ENCODE measurements at regions not wholly inside any gene's neighbourhood (a gene's known extent, or its start where the extent isn't known, plus 50 kb on each side); places are given as distances from the start of the nearest gene placed in this dataset.

- Histone ChIP-seq H3K36me3 (ENCODE audit: control insufficient read depth in 2 of 2, extremely low read depth in 1 of 2, insufficient read depth in 2 of 2, low read length in 2 of 2) (no peaks in the 10 kb centered on the region), H3K27ac (ENCODE audit: insufficient read depth, low read depth, low read length) (no peak overlapping the region), H3K9me3 (replicated peaks; ENCODE audit: control insufficient read depth, insufficient read depth, low read length) (no peaks in the 10 kb centered on the region), H3K9me1 (replicated peaks; ENCODE audit: control insufficient read depth, extremely low read depth, insufficient read depth, low read length) (no peaks in the 10 kb centered on the region), H4K20me1 (replicated peaks; ENCODE audit: control insufficient read depth, extremely low read depth, insufficient read depth, low read length) (no peaks in the 10 kb centered on the region), H2AFZ (ENCODE audit: low read depth, low read length) (no peak overlapping the region), H3K79me2 (ENCODE audit: control insufficient read depth, insufficient read depth, low read length) (no peaks in the 10 kb centered on the region), H3K9ac (replicated peaks; ENCODE audit: extremely low read depth, insufficient read depth, low read length) (no peak overlapping the region), H3K4me1 (ENCODE audit: control insufficient read depth, extremely low read depth, insufficient read depth, low read length) (no peaks in the 10 kb centered on the region), H3K27me3 (ENCODE audit: control insufficient read depth in 2 of 2, insufficient read depth in 2 of 2, low read length in 2 of 2) (no peaks in the 10 kb centered on the region), H3K4me2 (ENCODE audit: insufficient read depth, low read length) (no peak overlapping the region), H3K4me3 (replicated peaks in 1 of 3; ENCODE audit: insufficient read depth in 1 of 3, low read depth in 1 of 3, low read length in 3 of 3) (no peak overlapping the region)
- no TSS peak for BruUV-seq (replicated peaks)
- FAIRE-seq = no peak
- ChIA-PET POLR2A (no interaction called here), CTCF (no interaction called here)
- TF ChIP-seq GATA2 (IDR thresholded peaks at IDR 0.05; ENCODE audit: insufficient read depth, insufficient read length, low read depth, low read length) (no peak), EZH2 (IDR thresholded peaks at IDR 0.05; ENCODE audit: borderline replicate concordance, low read depth, low read length, severe bottlenecking) (no peak), MYC (IDR thresholded peaks at IDR 0.05; ENCODE audit: low read depth, low read length) (no peak), JUN (IDR thresholded peaks at IDR 0.05; ENCODE audit: borderline replicate concordance, insufficient read depth, insufficient read length, low read depth) (no peak), POLR2AphosphoS5 (IDR thresholded peaks at IDR 0.05; ENCODE audit: insufficient read depth, low read depth, low read length) (no peak), POLR2A (IDR thresholded peaks at IDR 0.05; ENCODE audit: low read depth, low read length) (no peak), FOS (IDR thresholded peaks at IDR 0.05; ENCODE audit: borderline replicate concordance, insufficient read depth, low read length) (no peak), MAX (IDR thresholded peaks at IDR 0.05; ENCODE audit: insufficient read depth, insufficient read length) (no peak), CTCF (IDR thresholded peaks at IDR 0.05; ENCODE audit: extremely low read depth in 1 of 2, insufficient read depth in 1 of 2, low read depth in 1 of 2, low read length in 2 of 2) (no peak)
- DNase-seq (ENCODE audit: low read depth, low spot score) = no peak
- intact Hi-C loops (cut with micrococcal nuclease) (no loop called here), dilution Hi-C loops (cut with MboI; ENCODE audit: extremely low pct_ligation_motif_present, low sequenced_read_pairs) (no loop called here)
Measured at GRCh38 chr6:169326067-169326799, 72.6 kb upstream of the THBS2 start.

Measured in endothelial cell of umbilical vein (primary cell).